ENCODE measurements at regions not wholly inside any gene's neighbourhood (a gene's known extent, or its start where the extent isn't known, plus 50 kb on each side); places are given as distances from the start of the nearest gene placed in this dataset.
"Not testable (repeated sequence)": the region's sequence is repeated elsewhere in the genome, so short reads cannot be mapped to it uniquely, and the experiment has no call there.

GRCh38 chr18:43812627-43813026 lies 535.3 kb upstream of the SYT4 start:
- no peak for DNase-seq (ENCODE audit: low spot score)

GRCh38 chr18:43819397-43819796 lies 542.1 kb upstream of the SYT4 start:
- no peak for DNase-seq (ENCODE audit: low spot score)

GRCh38 chr18:43819873-43820272 lies 542.6 kb upstream of the SYT4 start:
- DNase-seq (ENCODE audit: low spot score), result no peak

GRCh38 chr18:43825768-43826167 lies 548.5 kb upstream of the SYT4 start:
- DNase-seq (ENCODE audit: low spot score), result no peak

GRCh38 chr18:43826215-43826614 lies 548.9 kb upstream of the SYT4 start:
- DNase-seq (ENCODE audit: low spot score), result no peak

- no peak for DNase-seq (ENCODE audit: low spot score)
Measured at GRCh38 chr18:43827311-43827710, 550.0 kb upstream of the SYT4 start.

- no peak for DNase-seq (ENCODE audit: low spot score)
Measured at GRCh38 chr18:43830303-43830702, 553.0 kb upstream of the SYT4 start.

- no peak for DNase-seq (ENCODE audit: low spot score)
Measured at GRCh38 chr18:43830947-43831346, 553.7 kb upstream of the SYT4 start.

GRCh38 chr18:43846299-43846698 lies 569.0 kb upstream of the SYT4 start:
- no peak for DNase-seq (ENCODE audit: low spot score)

GRCh38 chr18:43847164-43848091 lies 570.1 kb upstream of the SYT4 start:
- DNase-seq (ENCODE audit: low spot score), result no peak

- DNase-seq (ENCODE audit: low spot score), result not testable (repeated sequence)
Measured at GRCh38 chr18:43849831-43850230, 572.5 kb upstream of the SYT4 start.

- no peak for DNase-seq (ENCODE audit: low spot score)
Measured at GRCh38 chr18:43855376-43855775, 578.1 kb upstream of the SYT4 start.

GRCh38 chr18:43863180-43863579 lies 585.9 kb upstream of the SYT4 start:
- DNase-seq (ENCODE audit: low spot score), result no peak

GRCh38 chr18:43866696-43867095 lies 589.4 kb upstream of the SYT4 start:
- no peak for DNase-seq (ENCODE audit: low spot score)

GRCh38 chr18:43868497-43868995 lies 591.3 kb upstream of the SYT4 start:
- DNase-seq (ENCODE audit: low spot score), result no peak

- no peak for DNase-seq (ENCODE audit: low spot score)
Measured at GRCh38 chr18:43869451-43870008, 592.2 kb upstream of the SYT4 start.

- DNase-seq (ENCODE audit: low spot score), result no peak
Measured at GRCh38 chr18:43870626-43871025, 593.3 kb upstream of the SYT4 start.

- no peak for DNase-seq (ENCODE audit: low spot score)
Measured at GRCh38 chr18:43875511-43875910, 598.2 kb upstream of the SYT4 start.

- no peak for DNase-seq (ENCODE audit: low spot score)
Measured at GRCh38 chr18:43876286-43876685, 599.0 kb upstream of the SYT4 start.

- DNase-seq (ENCODE audit: low spot score), result no peak
Measured at GRCh38 chr18:43876748-43877147, 599.5 kb upstream of the SYT4 start.

- DNase-seq (ENCODE audit: low spot score), result no peak
Measured at GRCh38 chr18:43877616-43878321, 600.5 kb upstream of the SYT4 start.

GRCh38 chr18:43879415-43879814 lies 602.1 kb upstream of the SYT4 start:
- no peak for DNase-seq (ENCODE audit: low spot score)

Measured in ureter (tissue), 1 donor.